ENCODE measurements at regions not wholly inside any gene's neighbourhood (a gene's known extent, or its start where the extent isn't known, plus 50 kb on each side); places are given as distances from the start of the nearest gene placed in this dataset.

- intact Hi-C loops (cut with micrococcal nuclease; ENCODE audit: unreplicated experiment), result no loop called here
- CTCF ChIA-PET, result no interaction called here
- POLR2A ChIA-PET (ENCODE audit: unreplicated experiment), result no interaction called here
Observed at GRCh38 chr1:229107304-229107815, 163.6 kb upstream of the RAB4A start.

GRCh38 chr1:229107972-229108371 lies 162.9 kb upstream of the RAB4A start:
- Histone ChIP-seq H3K36me3 (ENCODE audit: low read depth) (no peaks in the 10 kb centered on the region), H3F3A (ENCODE audit: insufficient read depth, low read depth) (no peaks in the 10 kb centered on the region), H3K27ac (no peak overlapping the region), H3K79me2 (ENCODE audit: low read depth) (no peaks in the 10 kb centered on the region), H3K4me3 (no peak overlapping the region), H3K4me2 (no peak overlapping the region), H3K27me3 (ENCODE audit: insufficient read depth, low read depth) (peaks cover 61% of the 10 kb centered on the region), H2AFZ (no peak overlapping the region), H4K20me1 (ENCODE audit: insufficient read depth) (no peaks in the 10 kb centered on the region), H3K9me3 (ENCODE audit: insufficient read depth, low read depth) (no peaks in the 10 kb centered on the region), H3K4me1 (replicated peaks; ENCODE audit: insufficient read depth) (no peaks in the 10 kb centered on the region), H3K9me2 (ENCODE audit: insufficient read depth) (no peaks in the 10 kb centered on the region)
- ChIA-PET CTCF (no interaction called here), POLR2A (ENCODE audit: unreplicated experiment) (no interaction called here)
- intact Hi-C loops (cut with micrococcal nuclease; ENCODE audit: unreplicated experiment), result no loop called here
- DNase-seq, result no peak
- BruUV-seq (replicated peaks), result no TSS peak
- TF ChIP-seq EZH2 (IDR thresholded peaks at IDR 0.05; ENCODE audit: low read depth) (no peak), CTCF (conservative IDR thresholded peaks at IDR 0.05) (no peak)

More at GRCh38 chr1:229107304-229107815, 163.6 kb upstream of the RAB4A start:
- Histone ChIP-seq H3K36me3 (ENCODE audit: low read depth) (no peaks in the 10 kb centered on the region), H4K20me1 (ENCODE audit: insufficient read depth) (no peaks in the 10 kb centered on the region), H3F3A (ENCODE audit: insufficient read depth, low read depth) (no peaks in the 10 kb centered on the region), H3K9me3 (ENCODE audit: insufficient read depth, low read depth) (no peaks in the 10 kb centered on the region), H3K27ac (no peak overlapping the region), H3K4me2 (no peak overlapping the region), H3K27me3 (ENCODE audit: insufficient read depth, low read depth) (peaks cover 63% of the 10 kb centered on the region), H3K4me3 (no peak overlapping the region), H3K9me2 (ENCODE audit: insufficient read depth) (no peaks in the 10 kb centered on the region), H3K4me1 (replicated peaks; ENCODE audit: insufficient read depth) (no peaks in the 10 kb centered on the region), H2AFZ (no peak overlapping the region), H3K79me2 (ENCODE audit: low read depth) (no peaks in the 10 kb centered on the region)
- no peak for TF ChIP-seq EZH2 (IDR thresholded peaks at IDR 0.05; ENCODE audit: low read depth)
- TF ChIP-seq CTCF (conservative IDR thresholded peaks at IDR 0.05), result no peak
- BruUV-seq (replicated peaks), result no TSS peak
- DNase-seq, result no peak

GRCh38 chr1:229108598-229109201 lies 162.2 kb upstream of the RAB4A start:
- ChIA-PET POLR2A (ENCODE audit: unreplicated experiment) (no interaction called here), CTCF (no interaction called here)

More at GRCh38 chr1:229108598-229109201, 162.2 kb upstream of the RAB4A start:
- Histone ChIP-seq H3K4me2 (no peak overlapping the region), H3F3A (ENCODE audit: insufficient read depth, low read depth) (no peaks in the 10 kb centered on the region), H3K27me3 (ENCODE audit: insufficient read depth, low read depth) (peaks cover 55% of the 10 kb centered on the region), H3K9me2 (ENCODE audit: insufficient read depth) (no peaks in the 10 kb centered on the region), H4K20me1 (ENCODE audit: insufficient read depth) (no peaks in the 10 kb centered on the region), H3K27ac (no peak overlapping the region), H3K79me2 (ENCODE audit: low read depth) (no peaks in the 10 kb centered on the region), H3K36me3 (ENCODE audit: low read depth) (no peaks in the 10 kb centered on the region), H3K4me3 (no peak overlapping the region), H3K4me1 (replicated peaks; ENCODE audit: insufficient read depth) (no peaks in the 10 kb centered on the region), H2AFZ (no peak overlapping the region), H3K9me3 (ENCODE audit: insufficient read depth, low read depth) (no peaks in the 10 kb centered on the region)
- no peak for DNase-seq
- TF ChIP-seq CTCF (conservative IDR thresholded peaks at IDR 0.05) (no peak), EZH2 (IDR thresholded peaks at IDR 0.05; ENCODE audit: low read depth) (no peak)
- BruUV-seq (replicated peaks), result no TSS peak
- intact Hi-C loops (cut with micrococcal nuclease; ENCODE audit: unreplicated experiment), result no loop called here

Measured in PC-9 (cell line).